CD4-positive, alpha-beta T cell treated with Interleukin-12 subunit alpha and Interleukin-12 subunit beta, for 1 hour (primary cell): ENCODE measurements at regions not wholly inside any gene's neighbourhood (a gene's known extent, or its start where the extent isn't known, plus 50 kb on each side); places are given as distances from the start of the nearest gene placed in this dataset.
"Not testable (repeated sequence)": the region's sequence is repeated elsewhere in the genome, so short reads cannot be mapped to it uniquely, and the experiment has no call there.

ENCODE experiments used
- DNase-seq: peaks from one replicate; pipeline ENCODE4 v3.0.0-alpha.2; 2020

- DNase-seq, result not testable (repeated sequence)
Observed at GRCh38 chr16:29355339-29356059, 51.0 kb downstream of the NPIPB11 start.

GRCh38 chr16:29354449-29354848 lies 52.1 kb downstream of the NPIPB11 start:
- not testable (repeated sequence) for DNase-seq

GRCh38 chr16:29352617-29352999 lies 53.9 kb downstream of the NPIPB11 start:
- DNase-seq, result not testable (repeated sequence)

- DNase-seq, result not testable (repeated sequence)
Observed at GRCh38 chr16:29351970-29352616, 54.4 kb downstream of the NPIPB11 start.

GRCh38 chr16:29351271-29351969 lies 55.1 kb downstream of the NPIPB11 start:
- DNase-seq, result not testable (repeated sequence)

- DNase-seq, result not testable (repeated sequence)
Observed at GRCh38 chr16:29349966-29350365, 56.5 kb downstream of the NPIPB11 start.

GRCh38 chr16:29348748-29349147 lies 57.8 kb downstream of the NPIPB11 start:
- not testable (repeated sequence) for DNase-seq

GRCh38 chr16:29348123-29348690 lies 58.3 kb downstream of the NPIPB11 start:
- DNase-seq, result not testable (repeated sequence)

GRCh38 chr16:29346796-29347580 lies 59.5 kb downstream of the NPIPB11 start:
- peak; percentile 4 for DNase-seq

GRCh38 chr16:29346203-29346602 lies 60.3 kb downstream of the NPIPB11 start:
- DNase-seq, result not testable (repeated sequence)

- DNase-seq, result not testable (repeated sequence)
Observed at GRCh38 chr16:29342937-29343336, 63.6 kb downstream of the NPIPB11 start.

- DNase-seq, result not testable (repeated sequence)
Observed at GRCh38 chr16:29340779-29341438, 65.6 kb downstream of the NPIPB11 start.

GRCh38 chr16:29340235-29340634 lies 66.3 kb downstream of the NPIPB11 start:
- not testable (repeated sequence) for DNase-seq

- DNase-seq, result not testable (repeated sequence)
Observed at GRCh38 chr16:29338821-29339700, 67.5 kb downstream of the NPIPB11 start.

- DNase-seq, result not testable (repeated sequence)
Observed at GRCh38 chr16:29337385-29337901, 69.1 kb downstream of the NPIPB11 start.

GRCh38 chr16:29335549-29335846 lies 71.0 kb downstream of the NPIPB11 start:
- not testable (repeated sequence) for DNase-seq

GRCh38 chr16:29334776-29335548 lies 71.5 kb downstream of the NPIPB11 start:
- DNase-seq, result not testable (repeated sequence)

GRCh38 chr16:29333492-29334097 lies 72.9 kb downstream of the NPIPB11 start:
- not testable (repeated sequence) for DNase-seq

- DNase-seq, result not testable (repeated sequence)
Observed at GRCh38 chr16:29330623-29331022, 75.9 kb downstream of the NPIPB11 start.
